GM12878 (cell line): ENCODE measurements at regions not wholly inside any gene's neighbourhood (a gene's known extent, or its start where the extent isn't known, plus 50 kb on each side); places are given as distances from the start of the nearest gene placed in this dataset.

Experiments used
- ATAC-seq: fragments of 200-7000 bp; cut with Tn5 transposase; 3 replicates; pipeline ENCODE4 v1.9.1; 2020; ENCODE audit warnings: mild to moderate bottlenecking, moderate library complexity
- BruUV-seq: library from RNA; stranded (reverse); fragments of 400-500 nt; replicated peaks from 2 replicates; lab custom pipeline; 2021; lab: Mats Ljungman, UMichigan
- CTCF ChIA-PET: fragments of 300-600 bp; sonication (Branson Sonifier 250); formaldehyde crosslinking; extraction: SDS; loops from one replicate; lab custom pipeline; 2021; ENCODE audit warnings: inconsistent platforms; lab: Yijun Ruan, JAX
- POLR2A ChIA-PET: fragments of 350-600 bp; formaldehyde crosslinking; extraction: SDS; loops from one replicate; lab custom pipeline; 2021; ENCODE audit warnings: inconsistent platforms; lab: Charles Lee
- RAD21 ChIA-PET: fragments of 300-600 bp; sonication (Branson Sonifier 250); formaldehyde crosslinking; loops from one replicate; lab custom pipeline; 2023; ENCODE audit warnings: antibody characterized with exemption; ENCODE audit not compliant: unreplicated experiment; lab: Charles Lee
- SMC1A ChIA-PET: fragments of 300-600 bp; sonication (Branson Sonifier 250); formaldehyde crosslinking; loops from one replicate; lab custom pipeline; 2023; ENCODE audit not compliant: unreplicated experiment, uncharacterized antibody; lab: Charles Lee
- DNase-seq: peaks from one replicate; pipeline ENCODE4 v3.0.0-alpha.2; 2011; ENCODE audit warnings: low read depth, low spot score
- FAIRE-seq: peaks from 3 replicates; lab custom pipeline; 2011; peaks lifted over from hg19 to GRCh38; lab: Jason Lieb, UNC
- H2AFZ ChIP-seq: 2 replicates; pipeline ENCODE4 v1.6.0; 2011; ENCODE audit warnings: low read depth, low read length, control low read depth; ENCODE audit not compliant: control insufficient read depth
- H3K27ac ChIP-seq: 2 replicates; pipeline ENCODE4 v1.5.1; 2011; ENCODE audit warnings: control low read depth; ENCODE audit not compliant: control insufficient read depth, insufficient read depth
- H3K27me3 ChIP-seq, 2 experiments: replicated peaks in 1 of 2; 2 replicates each; pipeline versions ENCODE4 v1.6.0 to v1.6.1; 2011; ENCODE audit warnings: low read length in 1 of 2; ENCODE audit not compliant: control insufficient read depth in 2 of 2, insufficient read depth in 2 of 2
- H3K36me3 ChIP-seq, 2 experiments: 2 replicates each; pipeline ENCODE4 v1.5.1; 2011; ENCODE audit warnings: low read length in 1 of 2; ENCODE audit not compliant: control insufficient read depth in 2 of 2, insufficient read depth in 2 of 2
- H3K4me1 ChIP-seq: 2 replicates; pipeline ENCODE4 v1.6.1; 2011; ENCODE audit warnings: mild to moderate bottlenecking, low read length, moderate library complexity, mixed read lengths; ENCODE audit not compliant: control insufficient read depth, insufficient read depth
- H3K4me2 ChIP-seq: 2 replicates; pipeline ENCODE4 v1.6.0; 2011; ENCODE audit warnings: control low read depth; ENCODE audit not compliant: control insufficient read depth, insufficient read depth
- H3K4me3 ChIP-seq: fragments of 200-600 bp; sonication (generic); 2 replicates; pipeline ENCODE4 v1.5.1; 2016
- H3K79me2 ChIP-seq: 2 replicates; pipeline ENCODE4 v1.6.0; 2011; ENCODE audit warnings: low read length; ENCODE audit not compliant: control insufficient read depth, insufficient read depth
- H3K9ac ChIP-seq: 2 replicates; pipeline ENCODE4 v1.8.0; 2011; ENCODE audit warnings: low read length, control low read depth, mixed read lengths; ENCODE audit not compliant: control insufficient read depth, insufficient read depth
- H3K9me3 ChIP-seq: replicated peaks from 3 replicates; pipeline ENCODE4 v1.5.1; 2011; ENCODE audit warnings: mild to moderate bottlenecking, low read length; ENCODE audit not compliant: control insufficient read depth, insufficient read depth
- H4K20me1 ChIP-seq: 2 replicates; pipeline ENCODE4 v1.6.0; 2011; ENCODE audit not compliant: control insufficient read depth, insufficient read depth
- BCL11A ChIP-seq: IDR thresholded peaks from 2 replicates; pipeline ENCODE4 v1.6.1; 2011; ENCODE audit warnings: low read depth, low read length
- NFYB ChIP-seq: IDR thresholded peaks from 2 replicates; pipeline ENCODE4 v1.6.1; 2011; ENCODE audit warnings: low read depth, mild to moderate bottlenecking, low read length, improper control_type of control experiment, moderate library complexity; ENCODE audit not compliant: insufficient read depth
- TBL1XR1 ChIP-seq: IDR thresholded peaks from 2 replicates; pipeline ENCODE4 v1.6.1; 2012; ENCODE audit warnings: low read depth, low read length, improper control_type of control experiment
- WGBS: methylation state at CpG from one replicate; pipeline ENCODE4 v1.1.6; 2016; ENCODE audit warnings: low lambda C conversion rate; ENCODE audit not compliant: insufficient replicate concordance, insufficient coverage; ENCODE audit errors: missing lambda C conversion rate; 5-methylcytosine and 5-hydroxymethylcytosine counted together
- in situ Hi-C: fragments of 300-500 bp; cut with MboI; formaldehyde crosslinking; loops from 9 replicates; pipeline ENCODE4 v1.14.3; 2018; ENCODE audit warnings: mixed read lengths
- intact Hi-C: fragments of 100-400 bp; cut with micrococcal nuclease; formaldehyde crosslinking; loops from one replicate; pipeline ENCODE4 v1.14.2; 2022; ENCODE audit not compliant: unreplicated experiment

GRCh38 chrX:120813982-120814381 lies 61.7 kb downstream of the CT47B1 start:
- Histone ChIP-seq H3K4me3 (no peak overlapping the region), H2AFZ (no peak overlapping the region), H3K4me2 (no peak overlapping the region), H3K27ac (no peak overlapping the region), H3K9me3 (no peaks in the 10 kb centered on the region), H3K36me3 (no peaks in the 10 kb centered on the region), H3K79me2 (no peaks in the 10 kb centered on the region), H3K27me3 (no peaks in the 10 kb centered on the region), H4K20me1 (no peaks in the 10 kb centered on the region), H3K4me1 (no peaks in the 10 kb centered on the region), H3K9ac (no peak overlapping the region)
- ChIA-PET POLR2A (no interaction called here), CTCF (no interaction called here), RAD21 (no interaction called here), SMC1A (no interaction called here)
- in situ Hi-C loops: no loop called here
- DNase-seq: no peak
- FAIRE-seq: no peak
- BruUV-seq: no TSS peak
- WGBS: 11% methylated on average over 4 of the region's 5 CpGs
- no peak for ATAC-seq
- no peak for TF ChIP-seq TBL1XR1
- intact Hi-C loops: no loop called here

GRCh38 chrX:120801426-120801825 lies 74.2 kb downstream of the CT47B1 start:
- H2AFZ ChIP-seq: no peak overlapping the region
- H3K4me3 ChIP-seq: no peak overlapping the region
- H3K4me1 ChIP-seq: no peaks in the 10 kb centered on the region
- H3K79me2 ChIP-seq: no peaks in the 10 kb centered on the region
- H3K9ac ChIP-seq: no peak overlapping the region
- no peak for DNase-seq
- no peaks in the 10 kb centered on the region for H3K27me3 ChIP-seq
- ATAC-seq: no peak
- no peaks in the 10 kb centered on the region for H3K9me3 ChIP-seq
- no peak overlapping the region for H3K27ac ChIP-seq
- CTCF ChIA-PET: interaction anchor here (5.5 kb wide), 1 partner anchor 11 kb away, joined by 31 read pairs; no protein-coding TSS in a partner anchor
- SMC1A ChIA-PET: interaction anchor here (0.5 to 1.3 kb wide), 3 partner anchors 11 to 588 kb away, joined by 3 to 9 read pairs (median 3); no protein-coding TSS in a partner anchor
- POLR2A ChIA-PET: no interaction called here
- 0 out of 2 replicates have a peak, but pooled peaks have one; percentile 43 for TF ChIP-seq NFYB
- no peak for TF ChIP-seq BCL11A
- no peak overlapping the region for H3K4me2 ChIP-seq
- FAIRE-seq: no peak
- no peaks in the 10 kb centered on the region for H3K36me3 ChIP-seq
- BruUV-seq: no TSS peak
- intact Hi-C loops: no loop called here
- WGBS: 55% methylated on average over 3 of the region's 4 CpGs
- H4K20me1 ChIP-seq: no peaks in the 10 kb centered on the region
- in situ Hi-C loops: loop anchor here (10.0 kb wide), 1 partner anchor 503 kb away; no protein-coding TSS in a partner anchor
- RAD21 ChIA-PET: interaction anchor here (2.3 kb wide), 1 partner anchor 11 kb away, joined by 9 read pairs; no protein-coding TSS in a partner anchor
